Skeletal muscle tissue (tissue), 3 donors: ENCODE measurements at regions not wholly inside any gene's neighbourhood (a gene's known extent, or its start where the extent isn't known, plus 50 kb on each side); places are given as distances from the start of the nearest gene placed in this dataset.

Source experiments
- H3K27ac ChIP-seq: one replicate; pipeline ENCODE4 v1.7.0; 2013; ENCODE audit warnings: mild to moderate bottlenecking, low read depth, low read length, inconsistent platforms
- H3K27me3 ChIP-seq, 3 donors: one replicate each; pipeline ENCODE4 v1.7.0; 2013; ENCODE audit warnings: low read length in 3 of 3; ENCODE audit not compliant: control insufficient read depth in 3 of 3, insufficient read depth in 3 of 3
- H3K36me3 ChIP-seq, 3 donors: one replicate each; pipeline ENCODE4 v1.7.0; 2013; ENCODE audit warnings: low read length in 3 of 3; ENCODE audit not compliant: control insufficient read depth in 3 of 3, insufficient read depth in 3 of 3
- H3K4me1 ChIP-seq, 3 donors: one replicate each; pipeline ENCODE4 v1.7.0; 2013; ENCODE audit warnings: low read length in 3 of 3, mild to moderate bottlenecking in 3 of 3; ENCODE audit not compliant: control insufficient read depth in 3 of 3, insufficient read depth in 3 of 3
- H3K4me3 ChIP-seq, 3 donors: one replicate each; pipeline ENCODE4 v1.7.0; 2013; ENCODE audit warnings: low read length in 3 of 3
- H3K9ac ChIP-seq, 3 donors: one replicate each; pipeline ENCODE4 v1.7.0; 2013; ENCODE audit warnings: low read length in 3 of 3, mild to moderate bottlenecking in 3 of 3, moderate library complexity in 2 of 3, low read depth in 1 of 3
- H3K9me3 ChIP-seq, 3 donors: one replicate each; pipeline ENCODE4 v1.7.0; 2013; ENCODE audit warnings: low read length in 3 of 3; ENCODE audit not compliant: control insufficient read depth in 3 of 3
- donor health status: Osteomylitis.

GRCh38 chr3:76463501-76463900 is 576.4 kb upstream of the ROBO2 start:
- Histone ChIP-seq H3K9ac (no peak overlapping the region), H3K27ac (no peak overlapping the region), H3K27me3 (no peaks in the 10 kb centered on the region), H3K4me3 (no peak overlapping the region), H3K9me3 (no peaks in the 10 kb centered on the region), H3K4me1 (no peaks in the 10 kb centered on the region), H3K36me3 (no peaks in the 10 kb centered on the region)

GRCh38 chr3:76470285-76470684 is 569.6 kb upstream of the ROBO2 start:
- H3K9ac ChIP-seq, result no peak overlapping the region
- no peak overlapping the region for H3K27ac ChIP-seq
- no peaks in the 10 kb centered on the region for H3K27me3 ChIP-seq
- no peaks in the 10 kb centered on the region for H3K4me1 ChIP-seq
- no peaks in the 10 kb centered on the region for H3K36me3 ChIP-seq
- no peaks in the 10 kb centered on the region for H3K9me3 ChIP-seq
- H3K4me3 ChIP-seq, result no peak overlapping the region

GRCh38 chr3:76474632-76475031 is 565.3 kb upstream of the ROBO2 start:
- H3K9ac ChIP-seq, result no peak overlapping the region
- no peak overlapping the region for H3K27ac ChIP-seq
- H3K27me3 ChIP-seq, result no peaks in the 10 kb centered on the region
- no peaks in the 10 kb centered on the region for H3K4me1 ChIP-seq
- H3K4me3 ChIP-seq, result no peak overlapping the region
- no peaks in the 10 kb centered on the region for H3K9me3 ChIP-seq
- H3K36me3 ChIP-seq, result no peaks in the 10 kb centered on the region

GRCh38 chr3:76479161-76479650 is 560.7 kb upstream of the ROBO2 start:
- H3K4me1 ChIP-seq, result no peaks in the 10 kb centered on the region
- no peaks in the 10 kb centered on the region for H3K36me3 ChIP-seq
- H3K27ac ChIP-seq, result no peak overlapping the region
- no peaks in the 10 kb centered on the region for H3K27me3 ChIP-seq
- no peak overlapping the region for H3K9ac ChIP-seq
- H3K4me3 ChIP-seq, result no peak overlapping the region
- H3K9me3 ChIP-seq, result no peaks in the 10 kb centered on the region

- Histone ChIP-seq H3K4me3 (no peak overlapping the region), H3K9ac (no peak overlapping the region), H3K4me1 (no peaks in the 10 kb centered on the region), H3K27ac (no peak overlapping the region), H3K9me3 (no peaks in the 10 kb centered on the region), H3K36me3 (no peaks in the 10 kb centered on the region), H3K27me3 (no peaks in the 10 kb centered on the region)
Measured at GRCh38 chr3:76482510-76482909, 557.4 kb upstream of the ROBO2 start.

GRCh38 chr3:76487446-76487845 is 552.5 kb upstream of the ROBO2 start:
- H3K9ac ChIP-seq, result no peak overlapping the region
- H3K27me3 ChIP-seq, result no peaks in the 10 kb centered on the region
- H3K36me3 ChIP-seq, result no peaks in the 10 kb centered on the region
- no peak overlapping the region for H3K27ac ChIP-seq
- no peaks in the 10 kb centered on the region for H3K4me1 ChIP-seq
- H3K4me3 ChIP-seq, result no peak overlapping the region
- peaks cover 0 to 2% (median 0%) of the 10 kb centered on the region in 3 donors for H3K9me3 ChIP-seq

GRCh38 chr3:76490064-76490463 is 549.8 kb upstream of the ROBO2 start:
- Histone ChIP-seq H3K27ac (no peak overlapping the region), H3K9ac (no peak overlapping the region)

GRCh38 chr3:76495216-76495615 is 544.7 kb upstream of the ROBO2 start:
- Histone ChIP-seq H3K9me3 (no peaks in the 10 kb centered on the region), H3K27me3 (no peaks in the 10 kb centered on the region), H3K9ac (no peak overlapping the region), H3K27ac (no peak overlapping the region), H3K36me3 (no peaks in the 10 kb centered on the region), H3K4me1 (no peaks in the 10 kb centered on the region), H3K4me3 (no peak overlapping the region)

More at GRCh38 chr3:76490064-76490463, 549.8 kb upstream of the ROBO2 start:
- no peaks in the 10 kb centered on the region for H3K27me3 ChIP-seq
- no peaks in the 10 kb centered on the region for H3K36me3 ChIP-seq
- H3K4me3 ChIP-seq, result no peak overlapping the region
- peaks cover 0 to 2% (median 0%) of the 10 kb centered on the region in 3 donors for H3K9me3 ChIP-seq
- no peaks in the 10 kb centered on the region for H3K4me1 ChIP-seq

GRCh38 chr3:76497636-76498035 is 542.3 kb upstream of the ROBO2 start:
- H3K27ac ChIP-seq, result no peak overlapping the region
- no peaks in the 10 kb centered on the region for H3K4me1 ChIP-seq
- H3K9me3 ChIP-seq, result no peaks in the 10 kb centered on the region
- H3K36me3 ChIP-seq, result no peaks in the 10 kb centered on the region
- H3K4me3 ChIP-seq, result no peak overlapping the region
- no peak overlapping the region for H3K9ac ChIP-seq
- no peaks in the 10 kb centered on the region for H3K27me3 ChIP-seq

- Histone ChIP-seq H3K27me3 (no peaks in the 10 kb centered on the region), H3K9me3 (no peaks in the 10 kb centered on the region), H3K9ac (no peak overlapping the region), H3K36me3 (no peaks in the 10 kb centered on the region), H3K4me1 (no peaks in the 10 kb centered on the region), H3K4me3 (no peak overlapping the region), H3K27ac (no peak overlapping the region)
Measured at GRCh38 chr3:76500746-76501275, 539.1 kb upstream of the ROBO2 start.
